GM12872 (cell line): ENCODE measurements at regions not wholly inside any gene's neighbourhood (a gene's known extent, or its start where the extent isn't known, plus 50 kb on each side); places are given as distances from the start of the nearest gene placed in this dataset.

Source experiments
- TF ChIP-seq, protein P1 (sequence below): IDR thresholded peaks from 3 replicates; pipeline ENCODE4 v1.5.1; 2011; ENCODE audit warnings: low read depth, mild to moderate bottlenecking, low read length, moderate library complexity; ENCODE audit not compliant: insufficient read depth

DNA sequence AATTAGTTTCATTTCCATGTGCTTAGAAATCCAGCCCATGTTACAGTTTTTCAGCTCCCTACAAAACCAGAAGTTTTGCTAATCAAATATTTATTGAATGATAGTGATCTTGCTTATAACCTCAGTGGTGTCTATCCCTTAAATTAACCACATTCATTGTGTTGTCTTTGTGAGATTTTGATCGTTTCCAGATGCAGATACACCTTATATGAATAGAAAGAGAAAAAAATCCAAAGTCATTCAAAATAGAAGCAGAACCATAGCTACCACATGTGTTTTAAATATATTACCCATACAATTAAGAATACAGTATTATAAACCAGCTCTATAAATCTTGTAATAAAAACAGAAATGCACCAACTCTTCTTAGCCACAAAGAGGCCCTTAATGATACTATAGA, 60.6 kb upstream of the RREB1 start:
- TF ChIP-seq, protein P1, sequence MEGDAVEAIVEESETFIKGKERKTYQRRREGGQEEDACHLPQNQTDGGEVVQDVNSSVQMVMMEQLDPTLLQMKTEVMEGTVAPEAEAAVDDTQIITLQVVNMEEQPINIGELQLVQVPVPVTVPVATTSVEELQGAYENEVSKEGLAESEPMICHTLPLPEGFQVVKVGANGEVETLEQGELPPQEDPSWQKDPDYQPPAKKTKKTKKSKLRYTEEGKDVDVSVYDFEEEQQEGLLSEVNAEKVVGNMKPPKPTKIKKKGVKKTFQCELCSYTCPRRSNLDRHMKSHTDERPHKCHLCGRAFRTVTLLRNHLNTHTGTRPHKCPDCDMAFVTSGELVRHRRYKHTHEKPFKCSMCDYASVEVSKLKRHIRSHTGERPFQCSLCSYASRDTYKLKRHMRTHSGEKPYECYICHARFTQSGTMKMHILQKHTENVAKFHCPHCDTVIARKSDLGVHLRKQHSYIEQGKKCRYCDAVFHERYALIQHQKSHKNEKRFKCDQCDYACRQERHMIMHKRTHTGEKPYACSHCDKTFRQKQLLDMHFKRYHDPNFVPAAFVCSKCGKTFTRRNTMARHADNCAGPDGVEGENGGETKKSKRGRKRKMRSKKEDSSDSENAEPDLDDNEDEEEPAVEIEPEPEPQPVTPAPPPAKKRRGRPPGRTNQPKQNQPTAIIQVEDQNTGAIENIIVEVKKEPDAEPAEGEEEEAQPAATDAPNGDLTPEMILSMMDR = no peak

DNA sequence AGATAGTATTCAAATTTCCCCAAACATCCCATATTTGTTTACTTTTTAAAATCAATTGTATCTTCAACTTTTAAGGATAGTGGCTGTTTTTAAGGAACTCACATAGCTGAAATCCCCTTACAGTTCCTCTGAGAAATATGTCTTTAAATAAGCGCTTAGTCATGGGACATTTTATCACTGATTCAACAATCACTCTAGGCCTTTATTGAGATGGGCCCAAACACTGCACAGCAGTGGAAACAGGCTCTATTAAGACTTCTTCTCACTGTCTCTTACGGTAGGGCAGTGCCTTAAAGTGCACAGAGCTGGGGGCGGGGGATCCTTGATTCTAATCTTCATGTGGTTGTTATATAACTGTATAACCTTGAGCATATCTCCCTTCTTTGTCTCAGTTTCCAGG, 59.8 kb upstream of the RREB1 start:
- TF ChIP-seq, protein P1 = no peak

DNA sequence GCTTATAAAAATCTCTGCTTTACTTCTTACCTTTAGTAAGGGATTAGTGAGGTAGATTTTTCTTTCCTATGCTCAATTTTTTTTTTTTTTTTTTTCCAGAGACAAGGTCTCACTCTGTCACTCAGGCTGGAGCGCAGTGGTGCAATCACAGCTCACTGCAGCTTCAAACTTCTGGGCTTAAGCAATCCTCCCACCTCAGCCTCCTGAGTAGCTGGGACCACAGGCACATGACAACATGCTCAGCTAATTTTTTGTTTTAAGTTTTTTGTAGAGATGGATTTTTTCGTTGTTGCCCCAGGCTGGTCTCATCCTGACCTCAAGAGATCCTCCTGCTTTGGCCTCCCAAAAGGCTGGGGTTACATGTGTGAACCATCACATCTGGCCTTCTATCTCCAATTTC, 58.9 kb upstream of the RREB1 start:
- TF ChIP-seq, protein P1 = no peak

DNA sequence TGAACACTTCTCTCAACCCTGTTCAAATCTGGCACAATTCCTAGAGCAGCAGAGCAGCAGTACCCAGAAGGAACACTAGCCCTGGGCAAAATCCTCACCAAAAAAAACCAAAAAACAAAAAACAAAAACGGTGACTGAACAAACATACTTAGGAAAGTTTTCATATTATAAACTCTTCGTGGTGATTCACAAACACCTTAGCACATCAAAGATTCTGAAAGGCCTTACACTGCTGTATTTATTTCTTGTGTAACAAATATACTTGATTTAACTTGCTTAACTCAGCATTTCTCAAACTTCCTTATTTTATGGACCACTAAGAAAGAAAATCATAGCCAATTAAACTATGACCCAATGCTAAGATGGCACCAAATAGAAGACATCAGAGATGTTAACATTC, 57.8 kb upstream of the RREB1 start:
- TF ChIP-seq, protein P1 = no peak

DNA sequence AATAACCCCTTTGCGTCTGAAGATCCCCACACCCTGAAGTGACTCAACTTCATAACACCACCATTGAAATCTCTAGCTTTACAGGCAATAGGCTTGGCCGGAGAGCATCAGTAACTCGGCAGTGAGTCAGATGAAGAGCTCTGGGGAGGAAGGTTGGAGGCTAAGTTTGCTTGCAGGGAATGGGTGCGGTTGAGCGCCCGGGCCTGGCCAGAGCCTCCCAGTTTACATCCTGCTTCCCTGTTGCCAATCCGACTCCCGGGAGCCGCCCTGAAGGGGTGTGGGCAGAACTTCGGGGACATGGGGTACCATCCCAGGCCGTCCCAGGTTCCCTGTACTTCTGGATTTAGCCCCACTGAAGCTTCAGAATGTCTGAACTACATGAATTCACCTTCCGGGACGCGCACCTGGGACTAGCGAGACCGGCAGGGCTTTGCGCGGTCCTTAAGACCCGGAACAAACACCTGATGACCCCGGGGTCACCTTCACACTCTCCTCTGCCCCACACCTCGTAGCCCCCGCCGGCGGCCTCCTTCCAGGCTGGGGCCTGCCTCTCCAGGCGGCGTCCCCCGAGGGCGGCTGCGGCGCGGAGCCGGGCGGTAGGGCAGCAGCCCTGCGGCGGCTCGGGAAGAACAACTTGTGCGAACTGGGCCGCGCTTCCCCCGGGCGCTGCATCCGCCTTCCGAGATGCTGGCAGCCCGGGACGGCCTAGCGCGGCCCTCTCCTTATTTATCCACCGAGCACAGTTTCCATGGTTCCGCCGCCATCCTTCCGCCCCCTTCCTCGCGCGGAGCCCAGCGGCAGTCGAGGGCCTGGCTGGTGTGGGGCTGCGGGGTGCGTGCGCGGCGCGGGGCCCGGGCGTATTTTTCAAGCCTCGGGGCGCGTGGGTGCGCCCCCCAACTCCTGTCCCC, 56.6 kb upstream of the RREB1 start:
- TF ChIP-seq, protein P1 = no peak

DNA sequence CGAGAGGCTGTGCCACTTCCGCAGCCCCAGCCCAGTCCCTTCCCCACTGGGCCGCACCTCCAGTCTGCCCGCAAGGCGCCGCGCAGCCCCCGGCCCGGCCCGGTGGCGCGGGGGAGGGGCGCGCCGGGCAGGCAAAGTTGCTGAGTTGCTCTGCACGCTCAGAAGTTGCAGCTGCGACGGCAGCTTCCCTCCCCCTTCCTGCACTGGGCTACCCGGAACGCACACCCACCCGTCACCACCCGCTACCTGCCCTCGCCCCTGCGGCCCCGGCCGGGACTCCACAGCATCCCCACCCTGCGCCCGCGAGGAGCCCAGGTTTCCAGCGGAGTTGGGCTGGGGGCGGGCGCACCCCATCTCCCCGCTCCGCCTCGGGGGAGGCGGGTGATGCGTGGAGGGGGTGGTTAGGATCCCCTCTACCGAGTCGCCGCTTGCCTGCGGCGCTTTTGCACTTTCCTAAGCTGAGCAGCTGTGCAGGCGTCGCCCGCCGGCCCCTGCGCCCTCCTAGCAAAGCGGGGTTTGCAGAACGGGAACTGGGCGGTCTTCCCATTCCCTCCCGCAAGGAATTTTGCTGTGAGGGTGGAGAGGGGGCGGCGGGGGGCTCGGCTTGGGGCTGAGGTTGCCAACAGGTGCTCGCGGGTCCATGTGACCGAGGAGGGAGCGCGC, 55.9 kb upstream of the RREB1 start:
- TF ChIP-seq, protein P1 = no peak

DNA sequence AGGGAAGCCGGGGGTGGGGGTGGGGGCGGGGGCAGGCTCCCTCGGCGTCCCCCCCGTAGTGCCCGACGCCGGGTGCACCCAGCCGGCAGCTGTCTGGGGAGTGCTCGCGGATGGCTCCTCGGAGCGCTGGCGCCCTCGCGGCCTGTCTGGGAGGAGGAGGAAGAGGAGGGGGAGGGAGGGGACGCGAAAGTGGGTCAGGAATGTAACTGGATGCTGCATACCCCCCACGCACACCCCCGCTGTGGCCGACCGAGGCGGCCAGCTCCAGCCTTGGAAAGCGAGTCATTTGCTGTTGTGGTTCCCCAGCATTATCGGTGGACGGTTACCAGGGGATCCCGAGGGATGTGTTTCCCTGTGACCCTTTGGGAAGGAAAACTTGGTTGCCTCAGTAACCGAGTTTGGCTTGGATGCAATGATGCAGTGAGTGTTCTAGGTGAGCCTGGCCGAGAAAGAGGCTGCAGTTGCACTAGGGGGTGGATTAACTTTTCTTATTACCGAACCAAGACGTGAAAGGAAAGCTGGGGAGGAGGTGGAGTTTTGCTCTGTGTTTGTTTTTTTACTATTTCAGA, 55.2 kb upstream of the RREB1 start:
- TF ChIP-seq, protein P1 = no peak
